HCT116 (cell line): ENCODE measurements at regions not wholly inside any gene's neighbourhood (a gene's known extent, or its start where the extent isn't known, plus 50 kb on each side); places are given as distances from the start of the nearest gene placed in this dataset.

Experiments
- ATAC-seq: fragments of 200-7000 bp; cut with Tn5 transposase; 2 replicates; pipeline ENCODE4 v1.9.1; 2020; ENCODE audit warnings: mild to moderate bottlenecking, moderate library complexity
- BruUV-seq: library from RNA; stranded (reverse); fragments of 400-500 nt; replicated peaks from 2 replicates; lab custom pipeline; 2021; lab: Mats Ljungman, UMichigan
- CTCF ChIA-PET: fragments of 300-600 bp; sonication (Branson Sonifier 250); formaldehyde crosslinking; loops from one replicate; lab custom pipeline; 2021; ENCODE audit warnings: antibody characterized with exemption; lab: Charles Lee
- POLR2A ChIA-PET: fragments of 300-600, 350-600 bp; sonication (Branson Sonifier 250); formaldehyde crosslinking; loops from one replicate; lab custom pipeline; 2021; ENCODE audit warnings: antibody characterized with exemption; lab: Charles Lee
- RAD21 ChIA-PET, 2 experiments: fragments of 300-600 bp; sonication (Branson Sonifier 250); formaldehyde crosslinking; loops; one replicate each; lab custom pipeline; 2023; ENCODE audit warnings: low total read pairs in 2 of 2; ENCODE audit not compliant: uncharacterized antibody in 2 of 2, unreplicated experiment in 2 of 2, low non-redundant PET in 1 of 2; lab: Charles Lee
- DNase-seq: peaks from one replicate; pipeline ENCODE4 v3.0.0-alpha.2; 2010; ENCODE audit warnings: low read depth, low spot score
- H2AFZ ChIP-seq: fragments of 200-600 bp; shearing (Covaris generic), sonication (generic); 2 replicates; pipeline ENCODE4 v1.6.1; 2017; ENCODE audit warnings: low read depth, mixed run types, mixed read lengths, antibody characterized with exemption, low read length; ENCODE audit not compliant: poor library complexity, severe bottlenecking
- H3K27ac ChIP-seq: 2 replicates; pipeline ENCODE4 v1.5.1; 2012; ENCODE audit warnings: low read depth, low read length
- H3K27me3 ChIP-seq: fragments of 200-600 bp; sonication (generic); 2 replicates; pipeline ENCODE4 v1.6.1; 2016; ENCODE audit warnings: mixed run types, low read length, mixed read lengths; ENCODE audit not compliant: insufficient read depth
- H3K36me3 ChIP-seq, 2 experiments: fragments of 200-500 bp in 1 of 2; fragments of 200-600 bp in 1 of 2; sonication (Bioruptor generic) in 1 of 2; sonication (generic) in 1 of 2; 2 replicates each; pipeline versions ENCODE4 v1.5.1 to v1.6.1; 2014 to 2016; ENCODE audit warnings: low read length in 2 of 2, inconsistent platforms in 1 of 2, mixed read lengths in 1 of 2, mixed run types in 1 of 2; ENCODE audit not compliant: insufficient read depth in 2 of 2, control insufficient read depth in 1 of 2
- H3K4me1 ChIP-seq, 2 experiments: fragments of 200-600 bp in 1 of 2; sonication (generic) in 1 of 2; 2 replicates each; pipeline versions ENCODE4 v1.5.1 to v1.6.1; 2012 to 2017; ENCODE audit warnings: low read length in 2 of 2, inconsistent platforms in 1 of 2, mild to moderate bottlenecking in 1 of 2, mixed read lengths in 1 of 2, mixed run types in 1 of 2, moderate library complexity in 1 of 2; ENCODE audit not compliant: insufficient read depth in 2 of 2, control insufficient read depth in 1 of 2
- H3K4me2 ChIP-seq: fragments of 200-600 bp; sonication (generic); 2 replicates; pipeline ENCODE4 v1.6.1; 2017; ENCODE audit warnings: mixed run types, low read length, mixed read lengths
- H3K4me3 ChIP-seq, 2 experiments: fragments of 200-600 bp in 1 of 2; sonication (generic) in 1 of 2; replicated peaks in 1 of 2; 2 replicates each; pipeline ENCODE4 v1.5.1; 2011 to 2016; ENCODE audit warnings: low read length in 2 of 2, control low read depth in 1 of 2, low read depth in 1 of 2, mild to moderate bottlenecking in 1 of 2, mixed read lengths in 1 of 2, mixed run types in 1 of 2
- H3K79me2 ChIP-seq: fragments of 200-600 bp; sonication (generic); 2 replicates; pipeline ENCODE4 v1.6.1; 2017; ENCODE audit warnings: mild to moderate bottlenecking, mixed run types, low read length, moderate library complexity, mixed read lengths; ENCODE audit not compliant: insufficient read depth
- H3K9ac ChIP-seq: fragments of 200-600 bp; sonication (generic); 2 replicates; pipeline ENCODE4 v1.6.1; 2016; ENCODE audit warnings: low read length, mixed read lengths
- H3K9me2 ChIP-seq: fragments of 200-600 bp; sonication (generic), shearing (Covaris generic); 2 replicates; pipeline ENCODE4 v1.6.1; 2017; ENCODE audit warnings: mixed run types, mild to moderate bottlenecking, moderate library complexity; ENCODE audit not compliant: insufficient read depth
- H3K9me3 ChIP-seq, 2 experiments: fragments of 200-500 bp in 1 of 2; fragments of 200-600 bp in 1 of 2; sonication (Bioruptor generic) in 1 of 2; sonication (generic) in 1 of 2; 2 replicates each; pipeline ENCODE4 v1.6.1; 2014 to 2017; ENCODE audit warnings: low read length in 2 of 2, mixed read lengths in 2 of 2, inconsistent platforms in 1 of 2, low read depth in 1 of 2, mild to moderate bottlenecking in 1 of 2, mixed run types in 1 of 2, moderate library complexity in 1 of 2; ENCODE audit not compliant: control insufficient read depth in 1 of 2, insufficient read depth in 1 of 2
- H4K20me1 ChIP-seq: fragments of 200-600 bp; sonication (generic), shearing (Covaris generic); 2 replicates; pipeline ENCODE4 v1.6.1; 2017; ENCODE audit warnings: mixed run types, mild to moderate bottlenecking, moderate library complexity; ENCODE audit not compliant: insufficient read depth
- ATF3 ChIP-seq: IDR thresholded peaks from 2 replicates; pipeline ENCODE4 v1.6.1; 2012
- CTCF ChIP-seq, 3 experiments: fragments of 200-600 bp in 1 of 3; sonication (generic) in 1 of 3; IDR thresholded peaks in 2 of 3; conservative IDR thresholded peaks in 1 of 3; 2 replicates each; pipeline ENCODE4 v1.5.1; 2012 to 2017; ENCODE audit warnings: low read depth in 2 of 3, low read length in 2 of 3, antibody characterized with exemption in 1 of 3, borderline replicate concordance in 1 of 3, control low read depth in 1 of 3, mild to moderate bottlenecking in 1 of 3, mixed read lengths in 1 of 3, mixed run types in 1 of 3, moderate library complexity in 1 of 3; ENCODE audit not compliant: insufficient read depth in 1 of 3
- EGR1 ChIP-seq: IDR thresholded peaks from 2 replicates; pipeline ENCODE4 v1.6.1; 2012; ENCODE audit warnings: low read depth
- ELF1 ChIP-seq: IDR thresholded peaks from 2 replicates; pipeline ENCODE4 v1.6.1; 2012; ENCODE audit warnings: low read depth, borderline replicate concordance
- EZH2 ChIP-seq: fragments of 200-600 bp; sonication (generic); IDR thresholded peaks from 2 replicates; pipeline ENCODE4 v1.6.1; 2017; ENCODE audit warnings: antibody characterized with exemption, mixed run types
- EZH2phosphoT487 ChIP-seq: fragments of 200-600 bp; IDR thresholded peaks from 2 replicates; pipeline ENCODE4 v1.6.1; 2018; ENCODE audit warnings: antibody characterized with exemption, borderline replicate concordance
- FOSL1 ChIP-seq: IDR thresholded peaks from 2 replicates; pipeline ENCODE4 v1.6.1; 2012; ENCODE audit warnings: low read depth
- JUND ChIP-seq: IDR thresholded peaks from 2 replicates; pipeline ENCODE4 v1.6.1; 2012
- RAD21 ChIP-seq: IDR thresholded peaks from 2 replicates; pipeline ENCODE4 v1.6.1; 2012; ENCODE audit warnings: low read depth, mild to moderate bottlenecking
- SIN3A ChIP-seq: IDR thresholded peaks from 2 replicates; pipeline ENCODE4 v1.6.1; 2012; ENCODE audit warnings: low read depth
- YY1 ChIP-seq: IDR thresholded peaks from 2 replicates; pipeline ENCODE4 v1.6.1; 2011; ENCODE audit warnings: low read length, low read depth, moderate library complexity, mild to moderate bottlenecking; ENCODE audit not compliant: insufficient replicate concordance; ENCODE audit errors: extremely low read depth
- ZFX ChIP-seq: fragments of 450-650 bp; IDR thresholded peaks from 2 replicates; pipeline ENCODE4 v1.6.1; 2017
- intact Hi-C: fragments of 100-400 bp; cut with micrococcal nuclease; formaldehyde crosslinking; loops from 2 replicates; pipeline ENCODE4 v1.10.0; 2022
- TF ChIP-seq, protein P1 (sequence below): IDR thresholded peaks from 2 replicates; pipeline ENCODE4 v1.6.1; 2011; ENCODE audit warnings: mild to moderate bottlenecking, low read length, moderate library complexity; ENCODE audit not compliant: insufficient replicate concordance; ENCODE audit errors: extremely low read depth
- TF ChIP-seq, protein P2 (sequence below): IDR thresholded peaks from 2 replicates; pipeline ENCODE4 v1.6.1; 2012; ENCODE audit warnings: low read depth

GRCh38 chr5:133845271-133845670, 123.2 kb downstream of the C5orf15 start:
- Histone ChIP-seq H3K36me3 (no peaks in the 10 kb centered on the region), H3K27me3 (peaks cover 15% of the 10 kb centered on the region), H3K79me2 (no peaks in the 10 kb centered on the region), H3K4me3 (no peak overlapping the region), H3K4me2 (no peak overlapping the region), H3K9ac (no peak overlapping the region), H3K4me1 (no peaks in the 10 kb centered on the region), H3K27ac (no peak overlapping the region), H3K9me3 (no peaks in the 10 kb centered on the region), H3K9me2 (no peaks in the 10 kb centered on the region), H4K20me1 (no peaks in the 10 kb centered on the region), H2AFZ (no peak overlapping the region)
- BruUV-seq: no TSS peak
- RAD21 ChIA-PET: no interaction called here
- ATAC-seq (no peak), DNase-seq (no peak)
- intact Hi-C loops: no loop called here
- TF ChIP-seq JUND (no peak), EZH2 (no peak)
- POLR2A ChIA-PET: no interaction called here
- CTCF ChIA-PET: no interaction called here

DNA sequence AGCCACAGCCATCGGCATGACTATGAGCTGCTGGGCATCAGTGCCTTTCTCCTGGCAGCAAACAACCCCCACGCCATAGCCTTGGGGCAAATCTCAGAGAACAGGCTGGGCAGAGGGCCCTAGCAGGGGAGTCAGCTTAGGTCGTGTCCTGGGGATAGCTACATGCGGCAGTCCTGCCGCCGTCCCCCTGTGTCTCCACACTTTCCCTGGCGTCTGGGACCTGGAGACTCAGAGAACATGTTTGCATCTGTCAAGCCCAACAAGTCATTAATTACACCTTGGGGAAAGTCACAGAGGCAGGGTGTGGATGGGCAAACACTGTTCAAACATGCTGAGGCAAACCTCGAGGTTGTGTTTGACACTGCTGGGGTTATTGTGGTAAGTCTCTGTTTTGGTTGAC, 123.6 kb downstream of the C5orf15 start:
- Histone ChIP-seq H4K20me1 (no peaks in the 10 kb centered on the region), H3K9ac (no peak overlapping the region), H3K4me2 (no peak overlapping the region), H3K4me3 (no peak overlapping the region), H3K79me2 (no peaks in the 10 kb centered on the region), H3K27ac (no peak overlapping the region), H3K4me1 (no peaks in the 10 kb centered on the region), H2AFZ (no peak overlapping the region), H3K36me3 (no peaks in the 10 kb centered on the region), H3K9me3 (no peaks in the 10 kb centered on the region), H3K9me2 (no peaks in the 10 kb centered on the region), H3K27me3 (peaks cover 16% of the 10 kb centered on the region)
- ATAC-seq: no peak
- TF ChIP-seq FOSL1 (no peak), RAD21 (no peak), YY1 (no peak), SIN3A (no peak), ATF3 (no peak), ZFX (no peak), EZH2phosphoT487 (no peak), EGR1 (no peak), ELF1 (no peak), CTCF (IDR thresholded peaks at IDR 0.05 in 2 of 3, conservative IDR thresholded peaks at IDR 0.05 in 1 of 3; ENCODE audit: borderline replicate concordance in 1 of 3, insufficient read depth in 1 of 3, low read depth in 2 of 3, low read length in 2 of 3) (no peak)
- TF ChIP-seq, protein P1, sequence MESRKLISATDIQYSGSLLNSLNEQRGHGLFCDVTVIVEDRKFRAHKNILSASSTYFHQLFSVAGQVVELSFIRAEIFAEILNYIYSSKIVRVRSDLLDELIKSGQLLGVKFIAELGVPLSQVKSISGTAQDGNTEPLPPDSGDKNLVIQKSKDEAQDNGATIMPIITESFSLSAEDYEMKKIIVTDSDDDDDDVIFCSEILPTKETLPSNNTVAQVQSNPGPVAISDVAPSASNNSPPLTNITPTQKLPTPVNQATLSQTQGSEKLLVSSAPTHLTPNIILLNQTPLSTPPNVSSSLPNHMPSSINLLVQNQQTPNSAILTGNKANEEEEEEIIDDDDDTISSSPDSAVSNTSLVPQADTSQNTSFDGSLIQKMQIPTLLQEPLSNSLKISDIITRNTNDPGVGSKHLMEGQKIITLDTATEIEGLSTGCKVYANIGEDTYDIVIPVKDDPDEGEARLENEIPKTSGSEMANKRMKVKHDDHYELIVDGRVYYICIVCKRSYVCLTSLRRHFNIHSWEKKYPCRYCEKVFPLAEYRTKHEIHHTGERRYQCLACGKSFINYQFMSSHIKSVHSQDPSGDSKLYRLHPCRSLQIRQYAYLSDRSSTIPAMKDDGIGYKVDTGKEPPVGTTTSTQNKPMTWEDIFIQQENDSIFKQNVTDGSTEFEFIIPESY: no peak
- TF ChIP-seq, protein P2, sequence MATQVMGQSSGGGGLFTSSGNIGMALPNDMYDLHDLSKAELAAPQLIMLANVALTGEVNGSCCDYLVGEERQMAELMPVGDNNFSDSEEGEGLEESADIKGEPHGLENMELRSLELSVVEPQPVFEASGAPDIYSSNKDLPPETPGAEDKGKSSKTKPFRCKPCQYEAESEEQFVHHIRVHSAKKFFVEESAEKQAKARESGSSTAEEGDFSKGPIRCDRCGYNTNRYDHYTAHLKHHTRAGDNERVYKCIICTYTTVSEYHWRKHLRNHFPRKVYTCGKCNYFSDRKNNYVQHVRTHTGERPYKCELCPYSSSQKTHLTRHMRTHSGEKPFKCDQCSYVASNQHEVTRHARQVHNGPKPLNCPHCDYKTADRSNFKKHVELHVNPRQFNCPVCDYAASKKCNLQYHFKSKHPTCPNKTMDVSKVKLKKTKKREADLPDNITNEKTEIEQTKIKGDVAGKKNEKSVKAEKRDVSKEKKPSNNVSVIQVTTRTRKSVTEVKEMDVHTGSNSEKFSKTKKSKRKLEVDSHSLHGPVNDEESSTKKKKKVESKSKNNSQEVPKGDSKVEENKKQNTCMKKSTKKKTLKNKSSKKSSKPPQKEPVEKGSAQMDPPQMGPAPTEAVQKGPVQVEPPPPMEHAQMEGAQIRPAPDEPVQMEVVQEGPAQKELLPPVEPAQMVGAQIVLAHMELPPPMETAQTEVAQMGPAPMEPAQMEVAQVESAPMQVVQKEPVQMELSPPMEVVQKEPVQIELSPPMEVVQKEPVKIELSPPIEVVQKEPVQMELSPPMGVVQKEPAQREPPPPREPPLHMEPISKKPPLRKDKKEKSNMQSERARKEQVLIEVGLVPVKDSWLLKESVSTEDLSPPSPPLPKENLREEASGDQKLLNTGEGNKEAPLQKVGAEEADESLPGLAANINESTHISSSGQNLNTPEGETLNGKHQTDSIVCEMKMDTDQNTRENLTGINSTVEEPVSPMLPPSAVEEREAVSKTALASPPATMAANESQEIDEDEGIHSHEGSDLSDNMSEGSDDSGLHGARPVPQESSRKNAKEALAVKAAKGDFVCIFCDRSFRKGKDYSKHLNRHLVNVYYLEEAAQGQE: no peak
- CTCF ChIA-PET: interaction anchor here (1.4 kb wide), 1 partner anchor 25 kb away, joined by 4 read pairs; no protein-coding TSS in a partner anchor
- no peak for DNase-seq
- intact Hi-C loops: no loop called here
- BruUV-seq: no TSS peak
- RAD21 ChIA-PET: no interaction called here
- POLR2A ChIA-PET: no interaction called here
